NCI-H345 treated with DMSO at 0.1 percent for 48 hours (cell line): ENCODE measurements at regions not wholly inside any gene's neighbourhood (a gene's known extent, or its start where the extent isn't known, plus 50 kb on each side); places are given as distances from the start of the nearest gene placed in this dataset.
"Not testable (repeated sequence)": the region's sequence is repeated elsewhere in the genome, so short reads cannot be mapped to it uniquely, and the experiment has no call there.

Source experiments
- DNase-seq: peaks from one replicate; lab custom pipeline; 2025; ENCODE audit not compliant: unreplicated experiment; lab: John Stamatoyannopoulos, UW

GRCh38 chr2:221777119-221777518 lies 205.0 kb upstream of the EPHA4 start:
- no peak for DNase-seq

- no peak for DNase-seq
Measured at GRCh38 chr2:221775096-221775495, 203.0 kb upstream of the EPHA4 start.

- DNase-seq = no peak
Measured at GRCh38 chr2:221774136-221774535, 202.0 kb upstream of the EPHA4 start.

GRCh38 chr2:221771297-221771696 lies 199.2 kb upstream of the EPHA4 start:
- DNase-seq = no peak

DNA sequence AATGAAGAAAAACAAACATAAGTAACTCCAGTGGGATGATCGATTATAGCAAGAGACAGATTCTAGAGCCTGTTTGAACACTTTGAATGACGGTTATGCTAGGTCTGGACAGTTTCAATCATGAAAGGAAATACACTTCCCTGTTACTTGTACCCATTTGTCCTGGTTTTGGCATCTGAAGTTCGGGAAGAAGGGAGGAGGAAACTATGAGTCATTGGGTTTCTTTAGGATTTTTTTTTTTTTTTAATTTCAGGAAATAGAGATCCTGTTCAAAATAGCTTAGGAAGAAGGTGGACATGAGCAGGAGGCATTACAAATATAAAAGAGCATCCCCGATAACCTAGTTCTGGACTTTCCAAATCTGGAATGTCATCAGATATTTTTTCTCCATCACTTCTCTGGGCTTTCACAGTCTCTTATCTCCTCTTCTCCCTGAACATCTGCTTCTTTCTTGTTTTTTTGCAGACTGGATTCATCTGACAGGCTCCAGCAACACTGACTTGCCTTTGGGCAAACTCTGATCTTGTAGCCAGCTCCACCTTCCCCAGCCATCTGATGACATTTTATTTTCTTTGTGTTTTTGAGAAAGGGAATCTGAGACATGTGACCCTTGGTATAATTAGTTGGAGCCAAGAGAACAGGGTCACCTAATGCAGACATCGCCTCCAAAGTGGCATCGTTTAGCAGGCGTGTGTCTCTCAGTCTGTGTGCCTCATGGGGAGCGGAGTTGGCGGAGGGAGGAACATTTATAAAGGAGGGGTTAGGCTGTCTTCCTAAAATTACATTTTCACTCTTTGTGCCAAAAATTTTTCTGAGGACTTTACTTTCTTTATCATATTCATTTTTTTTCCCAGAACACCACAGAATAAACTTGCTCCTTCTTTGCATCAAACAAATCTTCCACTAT lies 195.3 kb upstream of the EPHA4 start:
- DNase-seq = no peak

- DNase-seq = no peak
Measured at GRCh38 chr2:221762496-221762895, 190.4 kb upstream of the EPHA4 start.

GRCh38 chr2:221761260-221761659 lies 189.2 kb upstream of the EPHA4 start:
- no peak for DNase-seq

DNA sequence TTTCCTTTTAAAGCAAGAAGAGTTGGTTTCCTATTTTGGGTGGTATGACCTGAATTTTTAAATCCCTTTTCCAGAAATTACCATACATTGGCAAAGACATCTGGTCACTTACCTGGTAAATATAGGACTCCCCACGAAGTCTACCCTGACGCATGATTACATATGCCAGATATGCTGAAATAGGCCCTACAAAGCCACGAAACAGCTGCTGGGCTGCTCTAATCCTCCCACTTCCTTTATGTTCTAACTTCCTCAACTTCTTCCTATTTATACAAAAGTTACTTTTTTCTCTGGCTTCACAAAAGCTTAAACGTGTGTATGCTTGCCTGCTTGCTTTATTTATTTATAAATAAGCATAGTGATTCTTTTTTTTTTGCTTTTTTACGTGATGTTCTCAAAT lies 186.0 kb upstream of the EPHA4 start:
- DNase-seq = no peak

DNA sequence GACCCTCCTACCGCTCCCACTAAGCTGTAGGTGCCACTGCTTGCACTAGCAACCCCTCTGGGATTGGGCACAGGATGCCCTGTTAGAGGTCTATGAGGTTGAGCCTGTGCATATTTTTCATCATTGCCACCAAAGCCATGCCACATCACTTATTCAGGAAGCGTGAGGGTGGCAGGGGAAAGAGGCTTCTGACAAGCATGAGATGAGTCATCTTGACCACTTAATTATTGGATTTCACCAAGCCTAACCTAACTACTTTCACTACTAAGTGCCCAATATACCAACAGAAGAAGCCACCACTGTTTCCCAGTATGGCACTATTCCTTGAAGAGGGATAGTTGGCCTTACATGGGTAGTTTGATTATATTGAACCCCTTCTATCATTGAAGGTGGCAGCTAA lies 181.3 kb upstream of the EPHA4 start:
- DNase-seq = no peak

- no peak for DNase-seq
Measured at GRCh38 chr2:221752781-221753180, 180.7 kb upstream of the EPHA4 start.

- DNase-seq = no peak
Measured at GRCh38 chr2:221750316-221750715, 178.2 kb upstream of the EPHA4 start.

- DNase-seq = no peak
Measured at GRCh38 chr2:221747289-221747972, 175.3 kb upstream of the EPHA4 start.

GRCh38 chr2:221741496-221742211 lies 169.6 kb upstream of the EPHA4 start:
- no peak for DNase-seq

DNA sequence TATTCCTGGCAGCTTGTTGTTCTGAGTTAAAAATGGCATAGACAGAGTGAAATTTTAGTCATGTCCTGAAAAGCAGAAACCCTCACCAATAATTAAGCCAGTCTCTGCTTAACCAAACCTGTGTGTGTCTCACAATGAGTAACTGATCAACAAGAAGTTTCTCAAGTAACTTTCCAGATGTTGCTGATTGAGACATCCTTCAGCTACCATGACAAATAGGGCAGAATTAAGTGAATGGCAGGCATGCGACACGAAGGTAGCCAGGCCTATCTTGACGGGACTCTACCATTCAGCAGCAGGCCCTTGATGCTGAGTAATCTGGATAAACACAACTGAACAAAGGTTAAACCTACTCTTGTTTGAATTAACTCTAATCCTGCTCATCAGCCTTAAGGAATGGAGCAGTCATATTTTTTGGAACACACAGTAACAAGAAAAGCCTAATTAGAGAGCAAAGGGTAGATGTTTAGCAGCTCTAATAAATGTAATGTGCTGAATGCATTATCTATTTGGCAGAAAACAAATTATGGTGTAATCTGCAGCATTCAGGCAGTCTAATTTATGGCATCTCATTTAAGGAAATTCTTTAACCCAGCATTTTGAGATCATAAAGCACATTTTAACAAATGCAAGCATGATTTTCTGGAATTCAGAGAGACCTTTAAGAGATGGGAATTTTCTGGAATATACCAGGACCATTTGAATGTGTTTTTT lies 159.5 kb upstream of the EPHA4 start:
- no peak for DNase-seq

- no peak for DNase-seq
Measured at GRCh38 chr2:221726894-221727513, 154.9 kb upstream of the EPHA4 start.

DNA sequence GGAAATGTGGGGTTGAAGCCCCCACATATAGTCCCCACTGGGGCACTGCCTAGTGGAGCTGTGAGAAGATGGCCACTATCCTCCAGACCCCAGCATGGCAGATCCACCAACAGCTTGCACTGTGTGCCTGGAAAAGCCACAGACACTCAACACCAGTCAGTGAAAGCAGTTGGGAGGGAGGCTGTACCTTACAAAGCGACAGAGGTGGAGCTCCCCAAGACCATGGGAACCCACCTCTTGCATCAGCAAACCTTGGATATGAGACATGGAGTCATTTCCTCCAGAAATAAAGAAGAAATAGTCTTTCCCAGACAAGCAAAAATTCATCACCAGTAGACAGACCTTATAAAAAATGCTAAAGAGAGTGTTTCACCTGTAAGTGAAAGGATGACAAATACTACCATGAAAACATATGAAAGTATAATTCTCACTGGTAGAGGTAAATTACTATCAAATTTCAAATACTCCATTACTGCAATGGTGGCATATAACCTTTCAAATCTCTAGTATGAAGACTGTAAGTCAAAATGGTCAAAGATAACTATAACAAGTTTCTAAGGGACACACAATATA lies 152.6 kb upstream of the EPHA4 start:
- no peak for DNase-seq

- not testable (repeated sequence) for DNase-seq
Measured at GRCh38 chr2:221724117-221724516, 152.0 kb upstream of the EPHA4 start.

DNA sequence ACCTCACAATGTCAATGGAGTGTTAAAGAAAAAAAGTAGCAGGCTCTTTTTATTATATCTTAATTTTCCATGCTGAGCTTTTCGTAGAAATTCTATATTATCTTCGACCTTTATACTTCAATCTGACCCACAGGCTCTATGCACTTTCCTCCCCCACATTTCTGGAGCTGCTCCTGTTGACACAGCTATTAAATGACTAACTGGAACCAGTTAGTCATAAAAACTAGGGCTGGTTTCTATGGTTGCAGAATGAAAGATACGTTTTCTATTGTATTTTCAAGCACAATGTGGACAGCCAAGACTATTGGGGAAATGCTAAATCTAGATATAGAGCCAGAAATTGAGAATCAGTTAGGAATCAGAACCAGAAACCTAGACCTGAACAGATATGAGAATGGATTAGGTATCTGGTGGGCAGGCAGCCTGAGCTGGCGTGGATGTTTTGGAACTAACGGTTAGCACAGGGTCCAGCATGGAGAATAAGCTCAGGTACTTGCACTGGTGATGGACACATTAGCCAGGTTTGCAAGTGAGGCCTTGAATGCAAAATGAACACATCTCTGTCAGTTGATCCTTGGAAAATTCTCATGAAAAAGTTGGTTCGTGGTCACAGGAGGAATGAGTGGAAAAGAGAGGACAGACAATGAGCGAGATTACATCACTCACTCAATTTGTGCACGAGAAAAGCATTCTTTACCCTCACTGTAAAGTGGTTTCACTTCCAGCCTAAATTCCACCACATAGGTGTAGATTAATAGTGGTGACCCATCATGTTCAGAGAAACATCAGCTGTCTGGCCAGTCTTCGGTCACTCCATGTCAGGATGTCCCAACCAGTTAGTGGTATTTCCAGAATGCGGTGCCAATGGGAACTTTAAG lies 144.6 kb upstream of the EPHA4 start:
- DNase-seq = no peak

- no peak for DNase-seq
Measured at GRCh38 chr2:221715523-221716247, 143.6 kb upstream of the EPHA4 start.
